ENCODE measurements at regions not wholly inside any gene's neighbourhood (a gene's known extent, or its start where the extent isn't known, plus 50 kb on each side); places are given as distances from the start of the nearest gene placed in this dataset.

GRCh38 chr12:107973950-107974349 lies 155.1 kb upstream of the WSCD2 start:
- TF ChIP-seq POLR2A (IDR thresholded peaks at IDR 0.05; ENCODE audit: low read length) (no peak), GATA1 (IDR thresholded peaks at IDR 0.05; ENCODE audit: low read depth, low read length) (no peak)
- no peak for DNase-seq

DNA sequence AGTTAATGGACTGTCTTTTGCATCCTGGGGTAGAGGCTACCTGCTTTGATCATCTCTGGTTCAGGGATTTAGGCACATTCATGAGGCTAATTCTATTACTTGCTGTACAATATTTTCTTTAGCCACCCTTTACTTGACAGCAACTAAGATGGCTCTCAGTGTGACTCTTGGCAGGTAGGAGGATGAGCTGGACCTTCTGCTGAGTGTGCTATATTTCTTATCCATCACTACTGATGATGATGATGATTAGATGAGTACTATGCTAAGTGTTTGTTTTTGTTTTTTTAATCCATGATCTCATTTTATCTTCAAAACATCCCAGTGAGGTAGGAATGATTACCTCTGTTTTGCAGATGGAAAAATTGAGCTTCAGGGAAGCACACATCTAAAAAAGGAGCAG lies 152.8 kb upstream of the WSCD2 start:
- DNase-seq = no peak
- TF ChIP-seq POLR2A (IDR thresholded peaks at IDR 0.05; ENCODE audit: low read length) (no peak), GATA1 (IDR thresholded peaks at IDR 0.05; ENCODE audit: low read depth, low read length) (no peak)

DNA sequence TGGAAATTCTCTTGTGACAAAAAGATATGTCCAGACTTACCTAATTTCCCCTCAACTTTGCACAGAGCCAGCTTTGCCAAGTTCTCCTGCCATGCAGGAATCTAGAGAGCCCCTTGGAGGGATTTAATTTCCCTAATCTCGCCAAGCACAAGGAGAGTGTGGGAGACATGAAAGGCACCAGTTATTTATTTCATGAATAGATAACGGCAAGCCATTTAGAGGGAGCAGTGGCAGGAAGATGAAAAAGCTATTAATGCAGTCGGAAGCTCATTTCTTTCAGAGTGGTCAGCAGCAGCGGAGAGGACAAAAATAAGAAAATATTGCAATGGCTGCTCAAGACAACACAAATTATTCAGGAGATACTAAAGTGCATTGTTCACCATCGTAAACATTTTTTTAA lies 150.9 kb upstream of the WSCD2 start:
- no peak for TF ChIP-seq POLR2A (IDR thresholded peaks at IDR 0.05; ENCODE audit: low read length)
- DNase-seq = no peak

DNA sequence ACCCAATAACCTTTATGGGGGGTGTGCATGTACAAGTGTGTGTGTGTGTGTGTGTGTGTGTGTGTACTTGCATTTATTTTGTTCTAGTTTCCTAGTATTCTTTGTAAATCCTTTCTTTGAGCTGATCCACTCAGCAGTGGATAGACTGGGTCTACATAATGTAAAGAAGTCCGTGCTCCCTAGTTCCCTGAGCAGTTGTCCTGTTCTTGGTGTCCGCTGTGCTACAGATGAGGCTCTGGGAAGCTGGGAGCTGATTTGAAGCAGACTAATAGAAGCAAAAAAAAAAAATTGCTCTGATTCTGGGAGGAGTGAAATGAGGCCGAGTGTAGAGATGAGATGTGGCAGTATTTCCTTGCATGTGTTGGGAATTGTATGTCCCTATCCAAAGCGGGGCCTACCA lies 150.4 kb upstream of the WSCD2 start:
- DNase-seq = no peak
- TF ChIP-seq POLR2A (IDR thresholded peaks at IDR 0.05; ENCODE audit: low read length) = no peak
- TF ChIP-seq GATA1 (IDR thresholded peaks at IDR 0.05; ENCODE audit: low read depth, low read length) = no peak

- no peak for DNase-seq
- no peak for TF ChIP-seq POLR2A (IDR thresholded peaks at IDR 0.05; ENCODE audit: low read length)
- no peak for TF ChIP-seq GATA1 (IDR thresholded peaks at IDR 0.05; ENCODE audit: low read depth, low read length)
Observed at GRCh38 chr12:107983756-107984472, 145.2 kb upstream of the WSCD2 start.

DNA sequence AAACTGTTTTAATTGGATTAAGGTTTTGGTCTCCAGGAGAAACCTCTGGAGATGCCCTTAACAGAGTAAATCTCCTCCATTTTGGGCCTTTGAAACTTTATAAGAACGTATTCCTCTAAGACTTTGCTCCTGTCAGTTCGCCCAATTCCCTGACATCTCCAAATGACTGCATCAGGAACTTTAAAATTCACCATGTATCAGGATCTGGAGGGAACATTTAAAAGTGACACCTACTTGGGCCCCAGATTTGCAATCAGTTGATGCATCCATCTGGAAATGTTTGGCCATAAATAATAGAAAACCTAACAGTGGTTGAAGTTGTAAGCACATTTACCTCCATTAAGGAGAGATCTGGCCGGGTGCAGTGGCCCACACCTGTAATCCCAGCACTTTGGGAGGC lies 144.1 kb upstream of the WSCD2 start:
- DNase-seq = no peak
- TF ChIP-seq GATA1 (IDR thresholded peaks at IDR 0.05; ENCODE audit: low read depth, low read length) = no peak
- no peak for TF ChIP-seq POLR2A (IDR thresholded peaks at IDR 0.05; ENCODE audit: low read length)

GRCh38 chr12:107986183-107986582 lies 142.9 kb upstream of the WSCD2 start:
- DNase-seq = no peak
- TF ChIP-seq POLR2A (IDR thresholded peaks at IDR 0.05; ENCODE audit: low read length) (no peak), GATA1 (IDR thresholded peaks at IDR 0.05; ENCODE audit: low read depth, low read length) (no peak)

DNA sequence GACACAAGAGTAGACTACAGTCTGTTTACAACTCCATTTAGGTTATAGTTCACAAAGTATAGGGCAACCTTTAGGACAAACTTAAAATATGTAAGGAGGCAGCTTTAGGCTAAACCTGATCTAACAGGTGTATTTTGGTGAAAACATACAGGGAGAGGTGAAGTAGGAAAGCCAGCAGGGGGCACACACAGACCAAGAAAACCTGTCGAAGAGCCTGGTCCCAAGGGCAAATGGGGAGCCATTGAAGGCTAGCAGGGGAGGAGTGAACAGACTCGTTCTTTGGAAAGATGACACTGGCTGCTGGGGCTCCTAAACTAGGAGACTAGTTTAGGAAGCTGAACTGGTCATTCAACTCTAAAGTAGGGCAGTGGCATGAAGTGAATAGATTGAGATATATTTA lies 138.8 kb upstream of the WSCD2 start:
- TF ChIP-seq POLR2A (IDR thresholded peaks at IDR 0.05; ENCODE audit: low read length) = no peak
- TF ChIP-seq GATA1 (IDR thresholded peaks at IDR 0.05; ENCODE audit: low read depth, low read length) = no peak
- DNase-seq = peak; percentile 22 to 56

DNA sequence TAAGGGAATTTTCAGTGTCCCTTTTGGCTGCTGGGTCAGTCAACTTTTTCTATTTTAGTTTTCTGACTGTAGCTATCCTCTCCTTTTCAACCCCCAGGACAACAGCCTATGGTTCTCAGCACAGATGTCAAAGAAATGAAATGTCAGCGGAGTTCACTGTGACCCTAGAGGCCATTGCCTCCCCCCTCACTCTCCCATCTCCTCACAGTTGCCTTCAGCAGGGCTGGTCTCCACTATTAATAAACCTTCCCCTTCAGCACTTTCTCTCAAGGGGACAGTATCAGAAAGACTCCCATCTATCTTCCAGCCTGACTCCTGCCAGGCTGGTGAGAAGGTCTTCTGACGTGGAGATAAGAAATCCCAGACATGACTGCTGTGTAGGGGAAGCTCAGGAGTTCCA lies 137.1 kb upstream of the WSCD2 start:
- TF ChIP-seq POLR2A (IDR thresholded peaks at IDR 0.05; ENCODE audit: low read length) (no peak), GATA1 (IDR thresholded peaks at IDR 0.05; ENCODE audit: low read depth, low read length) (no peak)
- no peak for DNase-seq

DNA sequence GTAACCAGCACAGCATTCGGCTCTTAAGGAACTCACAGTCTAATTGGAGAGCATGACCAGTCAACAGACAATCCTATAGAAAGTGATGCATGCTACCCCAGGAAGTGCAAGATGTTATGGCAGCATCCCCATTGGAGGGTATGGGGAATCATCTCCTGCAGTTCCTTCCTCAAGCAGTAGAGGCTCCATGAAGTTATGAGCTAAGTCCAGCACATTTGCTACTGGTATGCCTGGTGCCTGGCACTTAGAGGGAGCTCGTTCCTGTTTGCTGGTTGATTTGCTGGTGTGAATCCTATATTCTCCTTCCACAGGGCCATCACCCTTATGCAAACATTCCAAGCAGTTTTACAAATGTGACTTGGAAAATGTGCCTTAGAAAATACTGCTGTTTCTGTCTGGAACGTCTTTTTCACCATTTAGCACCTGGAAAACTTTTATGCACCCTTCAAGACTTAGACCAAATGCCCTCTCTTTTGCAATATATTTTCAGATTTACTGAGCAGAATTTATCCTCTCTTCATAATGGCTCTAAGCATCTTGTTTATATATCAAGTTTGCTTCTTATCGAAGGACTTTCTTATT lies 136.1 kb upstream of the WSCD2 start:
- TF ChIP-seq GATA1 (IDR thresholded peaks at IDR 0.05; ENCODE audit: low read depth, low read length) = no peak
- TF ChIP-seq POLR2A (IDR thresholded peaks at IDR 0.05; ENCODE audit: low read length) = no peak
- DNase-seq = peak; percentile 10 to 27

DNA sequence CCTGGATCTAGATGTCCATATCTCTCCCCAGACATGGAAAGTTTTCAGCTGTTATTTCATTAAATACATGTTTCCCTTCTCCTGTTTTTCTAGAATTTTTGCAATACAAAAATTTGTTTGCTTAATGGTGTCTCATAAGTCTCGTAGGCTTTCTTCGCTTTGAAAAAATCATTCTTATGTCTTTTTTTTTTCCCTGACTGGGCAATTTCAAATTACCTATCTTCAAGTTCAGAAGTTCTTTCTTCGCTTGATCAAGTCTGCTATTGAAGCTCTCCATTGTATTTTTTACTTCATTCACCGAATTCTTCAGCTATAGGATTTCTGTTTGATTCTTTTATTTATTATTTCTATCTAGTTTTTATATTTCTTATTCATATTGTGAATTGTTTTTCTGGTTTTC lies 130.2 kb upstream of the WSCD2 start:
- no peak for DNase-seq
- TF ChIP-seq POLR2A (IDR thresholded peaks at IDR 0.05; ENCODE audit: low read length) = no peak
- no peak for TF ChIP-seq GATA1 (IDR thresholded peaks at IDR 0.05; ENCODE audit: low read depth, low read length)

- DNase-seq = no peak
- TF ChIP-seq GATA1 (IDR thresholded peaks at IDR 0.05; ENCODE audit: low read depth, low read length) (no peak), POLR2A (IDR thresholded peaks at IDR 0.05; ENCODE audit: low read length) (no peak)
Observed at GRCh38 chr12:108000111-108000510, 129.0 kb upstream of the WSCD2 start.

- no peak for TF ChIP-seq GATA1 (IDR thresholded peaks at IDR 0.05; ENCODE audit: low read depth, low read length)
- TF ChIP-seq POLR2A (IDR thresholded peaks at IDR 0.05; ENCODE audit: low read length) = no peak
- DNase-seq = peak; percentile 7 to 17
Observed at GRCh38 chr12:108004319-108004718, 124.8 kb upstream of the WSCD2 start.

GRCh38 chr12:108008163-108008905 lies 120.8 kb upstream of the WSCD2 start:
- no peak for DNase-seq
- no peak for TF ChIP-seq POLR2A (IDR thresholded peaks at IDR 0.05; ENCODE audit: low read length)
- no peak for TF ChIP-seq GATA1 (IDR thresholded peaks at IDR 0.05; ENCODE audit: low read depth, low read length)
